T-helper 17 cell (primary cell): ENCODE measurements at regions not wholly inside any gene's neighbourhood (a gene's known extent, or its start where the extent isn't known, plus 50 kb on each side); places are given as distances from the start of the nearest gene placed in this dataset.

Source experiments
- ATAC-seq: fragments of 150-1000 bp; cut with Tn5 transposase; 2 replicates; pipeline ENCODE4 v1.10.0; 2021; ENCODE audit warnings: mild to moderate bottlenecking, moderate library complexity
- DNase-seq, 3 donors: peaks; one replicate each; pipeline versions ENCODE4 v3.0.0 to v3.0.0-alpha.2; 2020 to 2021
- H3K9me3 ChIP-seq: one replicate; pipeline ENCODE4 v1.7.0; 2013; ENCODE audit warnings: low read length, mild to moderate bottlenecking; ENCODE audit not compliant: control insufficient read depth, poor library complexity, severe bottlenecking
- H3K27ac Mint-ChIP-seq: one replicate; pipeline ENCODE4 v1.8.0; 2022; ENCODE audit warnings: mild to moderate bottlenecking, moderate library complexity, mixed read lengths
- H3K27me3 Mint-ChIP-seq: one replicate; pipeline ENCODE4 v1.8.0; 2022; ENCODE audit warnings: mixed read lengths
- H3K36me3 Mint-ChIP-seq: one replicate; pipeline ENCODE4 v1.8.0; 2022; ENCODE audit warnings: low read depth, mixed read lengths
- H3K4me1 Mint-ChIP-seq: one replicate; pipeline ENCODE4 v1.8.0; 2022; ENCODE audit warnings: mild to moderate bottlenecking, mixed read lengths
- H3K4me3 Mint-ChIP-seq: one replicate; pipeline ENCODE4 v1.8.0; 2022; ENCODE audit warnings: mild to moderate bottlenecking, moderate library complexity, mixed read lengths

DNA sequence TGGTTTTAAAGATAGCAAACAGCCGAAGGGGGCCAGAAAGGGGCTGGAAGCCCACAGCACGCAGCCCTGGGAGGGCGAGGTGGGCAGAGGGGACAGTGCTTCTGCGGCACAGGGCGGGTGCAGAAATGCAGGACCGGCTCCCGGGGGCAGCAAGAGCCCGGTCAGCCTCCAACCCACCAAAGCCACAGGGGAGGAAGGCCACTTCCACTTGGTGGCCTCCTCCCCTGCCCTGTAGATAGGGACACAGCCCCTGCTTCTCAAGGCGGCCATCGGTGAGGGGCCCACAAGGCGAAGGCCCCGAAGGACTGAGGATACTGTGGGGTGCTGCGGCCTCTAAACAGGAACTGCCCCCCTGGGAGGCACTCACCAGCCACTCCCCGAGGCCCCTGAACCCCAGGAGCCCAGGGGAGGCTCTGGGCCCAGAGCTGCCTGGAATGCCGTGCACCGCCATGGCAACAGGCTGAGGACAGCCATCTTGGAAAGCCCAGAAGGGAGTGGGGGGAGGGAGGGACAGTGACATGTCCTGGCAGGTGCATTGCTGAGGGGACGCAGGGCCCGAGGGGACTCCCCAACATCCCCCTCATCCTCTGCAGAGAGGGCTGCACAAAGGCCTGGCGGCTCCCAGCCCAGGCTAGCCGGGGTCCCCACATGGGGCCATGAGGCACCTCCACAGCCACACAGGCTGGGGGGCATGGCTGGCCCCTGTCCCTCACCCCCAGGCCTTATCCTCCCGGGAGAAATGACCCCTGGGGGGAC, 114.7 kb downstream of the NCOR2 start:
- Mint-ChIP-seq H3K27ac (peak overlapping the region; percentile 77), H3K36me3 (no peaks in the 10 kb centered on the region), H3K4me3 (peak overlapping the region; percentile 81), H3K27me3 (no peaks in the 10 kb centered on the region), H3K4me1 (peaks cover 36% of the 10 kb centered on the region)
- ATAC-seq (no peak), DNase-seq (no peak)
- no peaks in the 10 kb centered on the region for H3K9me3 ChIP-seq

DNA sequence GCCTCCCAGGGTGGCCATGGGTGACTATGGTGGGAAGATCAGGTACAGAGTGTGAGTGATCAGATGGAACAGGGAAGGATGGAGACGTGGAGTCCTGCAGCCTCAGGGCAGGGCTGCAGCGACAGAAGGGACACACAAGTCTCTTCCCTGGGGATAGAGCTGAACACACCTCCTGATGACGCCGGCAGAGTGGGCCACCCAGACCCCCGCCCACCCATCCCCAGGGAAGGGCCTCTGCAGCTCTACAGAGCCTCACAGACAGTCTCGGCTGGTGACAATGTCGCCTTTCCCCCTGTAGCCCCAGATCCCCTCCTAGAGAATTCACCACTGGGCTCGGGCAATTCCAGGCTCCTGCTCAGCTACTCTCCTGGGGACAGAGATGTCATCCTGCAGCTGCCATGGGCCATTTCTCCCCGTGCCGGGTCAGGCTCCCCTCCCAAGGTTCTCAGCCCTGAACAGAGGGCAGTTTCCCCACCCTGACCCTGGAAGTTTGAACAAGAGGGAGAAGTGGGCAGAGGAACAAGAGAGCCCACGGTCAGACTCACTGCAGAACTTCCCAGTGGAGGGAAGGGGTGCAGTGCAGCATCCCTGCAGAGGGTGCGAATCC, 115.7 kb downstream of the NCOR2 start:
- peak overlapping the region; percentile 76 for H3K27ac Mint-ChIP-seq
- no peaks in the 10 kb centered on the region for H3K36me3 Mint-ChIP-seq
- no peak for ATAC-seq
- H3K9me3 ChIP-seq, result no peaks in the 10 kb centered on the region
- no peaks in the 10 kb centered on the region for H3K27me3 Mint-ChIP-seq
- DNase-seq, result no peak
- no peak overlapping the region for H3K4me3 Mint-ChIP-seq
- H3K4me1 Mint-ChIP-seq, result peaks cover 36% of the 10 kb centered on the region

GRCh38 chr12:124451016-124451415, 116.4 kb downstream of the NCOR2 start:
- Mint-ChIP-seq H3K36me3 (no peaks in the 10 kb centered on the region), H3K4me3 (no peak overlapping the region), H3K4me1 (peaks cover 32% of the 10 kb centered on the region)

DNA sequence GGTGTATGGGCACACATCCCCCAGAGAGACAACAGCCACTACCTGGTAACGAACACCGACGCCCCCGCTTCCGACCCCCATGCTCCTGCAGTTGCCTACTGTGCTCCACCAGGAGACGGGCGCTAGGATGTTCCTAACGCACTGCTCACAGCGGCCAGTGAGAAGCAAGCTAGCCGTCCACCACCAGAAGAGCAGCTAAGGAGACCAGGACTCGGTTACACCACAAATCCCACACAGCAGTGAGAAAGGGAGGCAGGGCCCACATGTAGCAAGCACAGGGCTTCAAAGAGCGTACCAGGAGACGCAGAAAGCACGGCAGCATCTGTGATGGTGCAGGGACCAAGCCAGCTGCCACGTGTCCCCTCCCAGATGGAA, 117.0 kb downstream of the NCOR2 start:
- Mint-ChIP-seq H3K27ac (no peak overlapping the region), H3K4me1 (peaks cover 30% of the 10 kb centered on the region), H3K27me3 (no peaks in the 10 kb centered on the region), H3K4me3 (peak overlapping the region; percentile 19), H3K36me3 (no peaks in the 10 kb centered on the region)
- DNase-seq (no peak), ATAC-seq (no peak)
- no peaks in the 10 kb centered on the region for H3K9me3 ChIP-seq

More at GRCh38 chr12:124451016-124451415, 116.4 kb downstream of the NCOR2 start:
- H3K27ac Mint-ChIP-seq, result peak overlapping the region; percentile 76
- H3K9me3 ChIP-seq, result no peaks in the 10 kb centered on the region
- ATAC-seq (no peak), DNase-seq (no peak)
- no peaks in the 10 kb centered on the region for H3K27me3 Mint-ChIP-seq

- peak overlapping the region; percentile 12 for H3K4me3 Mint-ChIP-seq
- H3K9me3 ChIP-seq, result no peaks in the 10 kb centered on the region
- H3K27ac Mint-ChIP-seq, result no peak overlapping the region
- ATAC-seq (no peak), DNase-seq (no peak)
- peaks cover 27% of the 10 kb centered on the region for H3K4me1 Mint-ChIP-seq
- H3K27me3 Mint-ChIP-seq, result no peaks in the 10 kb centered on the region
- no peaks in the 10 kb centered on the region for H3K36me3 Mint-ChIP-seq
Measured at GRCh38 chr12:124449623-124450375, 117.6 kb downstream of the NCOR2 start.

- Mint-ChIP-seq H3K27ac (no peak overlapping the region), H3K27me3 (no peaks in the 10 kb centered on the region), H3K36me3 (peaks cover 2% of the 10 kb centered on the region), H3K4me1 (peaks cover 24% of the 10 kb centered on the region), H3K4me3 (no peak overlapping the region)
- no peak for DNase-seq
- H3K9me3 ChIP-seq, result no peaks in the 10 kb centered on the region
- ATAC-seq, result no peak
Measured at GRCh38 chr12:124448955-124449622, 118.3 kb downstream of the NCOR2 start.

- Mint-ChIP-seq H3K4me1 (peaks cover 22% of the 10 kb centered on the region), H3K4me3 (no peak overlapping the region), H3K27ac (no peak overlapping the region), H3K27me3 (no peaks in the 10 kb centered on the region), H3K36me3 (peaks cover 5% of the 10 kb centered on the region)
- H3K9me3 ChIP-seq, result no peaks in the 10 kb centered on the region
- DNase-seq (no peak), ATAC-seq (no peak)
Measured at GRCh38 chr12:124448241-124448954, 119.0 kb downstream of the NCOR2 start.

DNA sequence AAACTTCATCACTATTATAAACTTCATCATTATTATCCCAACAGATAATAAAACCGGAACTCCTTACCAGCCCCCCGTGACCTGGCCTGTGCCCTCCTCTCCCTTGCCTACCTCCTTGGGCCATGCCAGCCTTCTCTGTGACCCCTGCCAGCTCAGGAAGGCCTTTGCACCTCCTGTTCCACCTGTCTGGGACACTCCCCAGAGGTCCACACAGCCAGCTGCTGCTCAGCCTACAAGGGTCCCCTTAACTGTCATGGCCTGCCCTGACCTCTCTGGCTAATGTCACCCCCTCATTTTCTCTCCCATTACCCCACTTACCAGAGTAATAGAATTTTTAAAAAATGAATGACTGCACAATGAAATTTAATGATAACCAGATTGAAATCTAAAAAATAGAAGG, 121.0 kb downstream of the NCOR2 start:
- Mint-ChIP-seq H3K27ac (no peak overlapping the region), H3K27me3 (no peaks in the 10 kb centered on the region), H3K4me1 (peaks cover 21% of the 10 kb centered on the region)

GRCh38 chr12:124445826-124446225, 121.6 kb downstream of the NCOR2 start:
- Mint-ChIP-seq H3K4me3 (no peak overlapping the region), H3K27ac (no peak overlapping the region), H3K36me3 (peaks cover 9% of the 10 kb centered on the region), H3K4me1 (peaks cover 23% of the 10 kb centered on the region), H3K27me3 (no peaks in the 10 kb centered on the region)
- ATAC-seq (no peak), DNase-seq (no peak)
- H3K9me3 ChIP-seq, result no peaks in the 10 kb centered on the region

More for the DNA sequence above, 121.0 kb downstream of the NCOR2 start:
- ATAC-seq, result no peak
- H3K9me3 ChIP-seq, result no peaks in the 10 kb centered on the region
- H3K36me3 Mint-ChIP-seq, result peaks cover 7% of the 10 kb centered on the region
- no peak overlapping the region for H3K4me3 Mint-ChIP-seq
- DNase-seq, result no peak

GRCh38 chr12:124445121-124445718, 122.2 kb downstream of the NCOR2 start:
- no peak overlapping the region for H3K27ac Mint-ChIP-seq
- H3K27me3 Mint-ChIP-seq, result no peaks in the 10 kb centered on the region
- H3K4me1 Mint-ChIP-seq, result peaks cover 23% of the 10 kb centered on the region
- no peak for DNase-seq
- peaks cover 9% of the 10 kb centered on the region for H3K36me3 Mint-ChIP-seq
- no peaks in the 10 kb centered on the region for H3K9me3 ChIP-seq
- no peak for ATAC-seq
- H3K4me3 Mint-ChIP-seq, result no peak overlapping the region

DNA sequence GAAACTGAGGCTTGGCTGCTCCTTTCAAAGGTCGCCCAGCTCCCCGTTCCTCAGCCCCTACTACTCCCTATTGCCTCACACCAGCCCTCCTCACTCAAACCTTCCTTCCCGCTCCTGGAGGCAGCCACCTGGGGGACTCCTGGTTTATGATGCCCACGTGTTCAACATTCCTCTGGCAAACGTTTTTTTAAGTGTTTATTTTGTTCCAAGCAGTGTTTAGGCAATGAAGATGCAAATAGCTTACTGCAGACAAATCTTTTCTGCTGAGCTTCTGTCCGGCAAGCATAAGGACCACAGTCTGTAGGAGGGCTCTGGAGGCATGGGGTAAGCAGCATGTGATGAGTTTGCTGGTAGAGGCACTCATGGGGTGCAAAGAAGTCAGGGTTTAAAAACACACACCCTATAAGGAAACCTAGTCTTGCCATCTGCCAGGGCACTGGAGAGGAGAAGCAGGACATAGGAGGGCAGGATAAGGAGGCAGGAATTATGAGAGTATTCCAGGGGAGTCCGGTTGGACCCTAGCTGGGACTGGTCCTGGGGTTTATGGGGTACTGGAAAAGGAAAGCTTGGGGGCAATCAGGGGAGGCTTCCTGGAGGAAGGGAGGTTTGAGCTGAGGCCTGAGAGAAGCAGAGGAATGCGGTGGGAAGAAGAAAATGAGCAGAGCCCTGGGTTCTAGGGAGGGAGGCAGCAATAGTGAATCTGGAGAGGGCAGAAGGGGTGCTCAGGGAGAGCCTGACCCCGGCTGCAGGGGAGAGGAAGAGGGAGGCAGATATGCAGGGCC, 123.3 kb downstream of the NCOR2 start:
- DNase-seq (no peak), ATAC-seq (no peak)
- no peak overlapping the region for H3K4me3 Mint-ChIP-seq
- peak overlapping the region; percentile 88 for H3K27ac Mint-ChIP-seq
- no peaks in the 10 kb centered on the region for H3K27me3 Mint-ChIP-seq
- no peaks in the 10 kb centered on the region for H3K9me3 ChIP-seq
- peaks cover 9% of the 10 kb centered on the region for H3K36me3 Mint-ChIP-seq
- peaks cover 23% of the 10 kb centered on the region for H3K4me1 Mint-ChIP-seq
